ENCODE measurements at regions not wholly inside any gene's neighbourhood (a gene's known extent, or its start where the extent isn't known, plus 50 kb on each side); places are given as distances from the start of the nearest gene placed in this dataset.

GRCh38 chr4:131192318-131192717 is 1956.8 kb upstream of the PCDH10 start:
- TF ChIP-seq CTCF (IDR thresholded peaks at IDR 0.05; ENCODE audit: low read depth, low read length, missing input control) (no peak), ATF3 (IDR thresholded peaks at IDR 0.05) (no peak), REST (IDR thresholded peaks at IDR 0.05) (no peak), HNF4G (IDR thresholded peaks at IDR 0.05) (no peak), MAX (IDR thresholded peaks at IDR 0.05) (no peak), YY1 (IDR thresholded peaks at IDR 0.05) (no peak), RAD21 (IDR thresholded peaks at IDR 0.05) (no peak)
